Upper lobe of left lung (tissue), 6 donors: ENCODE measurements at regions not wholly inside any gene's neighbourhood (a gene's known extent, or its start where the extent isn't known, plus 50 kb on each side); places are given as distances from the start of the nearest gene placed in this dataset.

ENCODE experiments used
- ATAC-seq, 2 donors: fragments of 200-7000 bp; cut with Tn5 transposase; one replicate each; pipeline ENCODE4 v1.9.1; 2022; ENCODE audit warnings: mild to moderate bottlenecking in 2 of 2, moderate library complexity in 2 of 2; ENCODE audit not compliant: low FRiP score in 2 of 2
- DNase-seq, 2 donors: peaks; one replicate each; pipeline ENCODE4 v3.0.0-alpha.2; 2019 to 2020
- H3K27ac ChIP-seq, 4 donors: fragments of 200-600 bp; sonication (generic); one replicate each; pipeline ENCODE4 v1.5.1; 2016 to 2019
- H3K27me3 ChIP-seq, 4 donors: fragments of 200-600 bp; sonication (generic); one replicate each; pipeline ENCODE4 v1.5.1; 2017 to 2019
- H3K36me3 ChIP-seq, 4 donors: fragments of 200-600 bp; sonication (generic); one replicate each; pipeline ENCODE4 v1.5.1; 2016 to 2019
- H3K4me1 ChIP-seq, 4 donors: fragments of 200-600 bp; sonication (generic); one replicate each; pipeline ENCODE4 v1.5.1; 2018 to 2019
- H3K4me3 ChIP-seq, 4 donors: fragments of 200-600 bp; sonication (generic); one replicate each; pipeline ENCODE4 v1.5.1; 2017 to 2019; ENCODE audit warnings: mild to moderate bottlenecking in 2 of 4, moderate library complexity in 1 of 4
- H3K9me3 ChIP-seq, 4 donors: fragments of 200-600 bp; sonication (generic); one replicate each; pipeline ENCODE4 v1.5.1; 2018 to 2019
- CTCF ChIP-seq, 6 experiments: fragments of 450-650 bp in 4 of 6; fragments of 200-600 bp in 2 of 6; sonication (generic) in 2 of 6; IDR thresholded peaks; one replicate each; pipeline ENCODE4 v1.5.1; 2016 to 2019; ENCODE audit warnings: antibody characterized with exemption in 6 of 6
- EP300 ChIP-seq, 4 donors: sonication (generic); formaldehyde crosslinking; IDR thresholded peaks; one replicate each; pipeline ENCODE4 v1.5.1; 2017; ENCODE audit warnings: antibody characterized with exemption in 4 of 4, control low read depth in 2 of 4
- POLR2A ChIP-seq, 4 donors: fragments of 450-650 bp; IDR thresholded peaks; one replicate each; pipeline ENCODE4 v1.5.1; 2016 to 2017; ENCODE audit warnings: antibody characterized with exemption in 4 of 4, mild to moderate bottlenecking in 2 of 4
- POLR2AphosphoS5 ChIP-seq, 2 donors: sonication (generic); formaldehyde crosslinking; IDR thresholded peaks; one replicate each; pipeline ENCODE4 v1.5.1; 2017; ENCODE audit warnings: antibody characterized with exemption in 2 of 2
- WGBS, 2 donors: methylation state at CpG; one replicate each; pipeline ENCODE4 v1.1.5; 2017 to 2018; 5-methylcytosine and 5-hydroxymethylcytosine counted together
- donor health status: DM: no; HTN: no; CAD: no; lungs with moderate emphysema.
- donor health status: DM: no; HTN: yes; CAD: no; lungs with severe emphysema.

DNA sequence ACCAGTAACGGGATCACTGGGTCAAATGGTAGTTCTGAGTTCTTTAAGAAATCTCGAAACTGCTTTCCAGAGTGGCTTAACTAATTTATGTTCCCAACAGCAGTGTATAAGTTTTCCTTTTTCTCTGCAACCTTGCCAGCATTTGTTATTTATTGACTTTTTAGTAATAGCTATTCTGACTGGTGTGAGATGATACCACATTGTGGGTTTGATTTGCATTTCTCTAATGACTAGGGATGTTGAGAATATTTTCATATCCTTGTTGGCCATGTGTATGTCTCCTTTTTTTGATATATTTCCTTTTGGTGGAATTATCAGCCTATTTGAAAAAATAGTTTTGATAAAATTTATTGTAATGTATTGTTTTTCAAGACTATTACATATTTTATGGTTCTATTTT is 701.2 kb upstream of the FBXO33 start:
- no peak for DNase-seq
- Histone ChIP-seq H3K27me3 (no peaks in the 10 kb centered on the region), H3K9me3 (no peaks in the 10 kb centered on the region), H3K27ac (no peak overlapping the region), H3K36me3 (no peaks in the 10 kb centered on the region), H3K4me1 (no peaks in the 10 kb centered on the region), H3K4me3 (no peak overlapping the region)
- no peak for ATAC-seq
- TF ChIP-seq EP300 (IDR thresholded peaks at IDR 0.05) (no peak), POLR2AphosphoS5 (IDR thresholded peaks at IDR 0.05) (no peak), CTCF (IDR thresholded peaks at IDR 0.05) (no peak), POLR2A (IDR thresholded peaks at IDR 0.05) (no peak)
- 82 to 94% methylated on average over 2 of the region's 2 CpGs for WGBS, 2 donors

- Histone ChIP-seq H3K9me3 (no peaks in the 10 kb centered on the region), H3K4me1 (no peaks in the 10 kb centered on the region), H3K36me3 (no peaks in the 10 kb centered on the region), H3K27ac (no peak overlapping the region), H3K27me3 (no peaks in the 10 kb centered on the region), H3K4me3 (no peak overlapping the region)
- DNase-seq (no peak), ATAC-seq (no peak)
- no peak for TF ChIP-seq CTCF (IDR thresholded peaks at IDR 0.05)
- no peak for TF ChIP-seq POLR2AphosphoS5 (IDR thresholded peaks at IDR 0.05)
- TF ChIP-seq POLR2A (IDR thresholded peaks at IDR 0.05): no peak
- TF ChIP-seq EP300 (IDR thresholded peaks at IDR 0.05): no peak
These were observed 696.9 kb upstream of the FBXO33 start for GRCh38 chr14:40129159-40129558.

DNA sequence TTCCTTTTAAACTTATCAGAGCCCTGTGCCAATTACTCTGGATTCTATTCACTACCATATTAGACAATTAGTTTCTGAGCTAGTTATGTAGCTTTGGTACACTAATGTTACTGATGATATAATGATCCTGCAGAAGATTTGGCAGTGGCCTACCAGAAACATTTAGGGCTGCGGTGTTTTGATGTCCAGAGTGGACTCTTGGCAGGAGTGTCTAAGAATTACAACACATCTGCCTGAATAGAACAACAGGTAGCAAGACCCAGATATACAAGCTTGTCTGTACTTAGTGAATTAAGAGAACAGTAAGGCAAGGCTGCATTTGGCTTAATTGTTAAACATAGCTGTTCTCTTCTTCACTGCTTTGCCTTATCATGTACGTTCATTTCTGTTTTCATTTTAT is 691.6 kb upstream of the FBXO33 start:
- Histone ChIP-seq H3K36me3 (no peaks in the 10 kb centered on the region), H3K4me1 (no peaks in the 10 kb centered on the region), H3K27ac (no peak overlapping the region), H3K27me3 (no peaks in the 10 kb centered on the region), H3K9me3 (no peaks in the 10 kb centered on the region), H3K4me3 (no peak overlapping the region)
- no peak for ATAC-seq
- WGBS, 2 donors: 82 to 89% methylated on average over 2 of the region's 2 CpGs
- TF ChIP-seq CTCF (IDR thresholded peaks at IDR 0.05): no peak
- TF ChIP-seq EP300 (IDR thresholded peaks at IDR 0.05): no peak
- TF ChIP-seq POLR2AphosphoS5 (IDR thresholded peaks at IDR 0.05): no peak
- no peak for TF ChIP-seq POLR2A (IDR thresholded peaks at IDR 0.05)
- no peak for DNase-seq

DNA sequence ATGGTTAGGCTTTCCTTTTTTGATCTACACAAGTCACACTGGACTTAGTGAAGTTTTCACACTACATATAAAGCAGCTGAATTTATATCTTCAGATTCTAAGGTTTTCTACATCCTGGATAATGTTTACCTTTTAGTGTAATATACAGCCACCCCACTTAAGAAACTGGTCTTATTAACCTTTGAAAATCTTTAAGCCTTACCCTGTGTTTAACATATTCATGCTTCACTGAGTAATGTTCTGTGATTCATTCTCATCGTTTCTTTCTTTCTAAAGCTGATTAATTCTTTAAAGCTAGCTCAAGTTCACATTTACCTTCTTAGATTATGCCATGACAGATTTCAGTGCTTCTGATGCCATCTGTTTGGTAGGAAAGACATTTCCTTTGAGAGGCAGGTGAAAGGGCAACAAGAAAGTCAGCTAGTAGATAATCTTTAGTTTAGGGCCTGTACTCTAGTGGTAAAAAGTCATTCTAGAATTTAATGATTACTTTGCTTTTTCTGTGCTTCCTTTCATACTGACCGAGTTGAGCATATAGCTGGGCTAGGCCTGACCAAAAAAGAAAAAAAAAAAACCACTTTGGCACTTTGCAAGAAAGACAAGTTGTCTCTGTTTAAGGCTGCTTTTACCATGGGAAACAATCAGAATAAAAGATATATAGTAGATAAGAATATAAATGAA is 690.9 kb upstream of the FBXO33 start:
- Histone ChIP-seq H3K36me3 (no peaks in the 10 kb centered on the region), H3K27ac (no peak overlapping the region), H3K4me1 (no peaks in the 10 kb centered on the region), H3K4me3 (no peak overlapping the region), H3K9me3 (no peaks in the 10 kb centered on the region), H3K27me3 (no peaks in the 10 kb centered on the region)
- no peak for DNase-seq
- 51 to 55% methylated on average over 2 of the region's 2 CpGs for WGBS, 2 donors
- TF ChIP-seq CTCF (IDR thresholded peaks at IDR 0.05) (no peak), EP300 (IDR thresholded peaks at IDR 0.05) (no peak), POLR2A (IDR thresholded peaks at IDR 0.05) (no peak), POLR2AphosphoS5 (IDR thresholded peaks at IDR 0.05) (no peak)
- no peak for ATAC-seq

- DNase-seq (no peak), ATAC-seq (no peak)
- H3K4me1 ChIP-seq: no peaks in the 10 kb centered on the region
- no peaks in the 10 kb centered on the region for H3K9me3 ChIP-seq
- no peaks in the 10 kb centered on the region for H3K36me3 ChIP-seq
- TF ChIP-seq CTCF (IDR thresholded peaks at IDR 0.05) (no peak), POLR2A (IDR thresholded peaks at IDR 0.05) (no peak), POLR2AphosphoS5 (IDR thresholded peaks at IDR 0.05) (no peak), EP300 (IDR thresholded peaks at IDR 0.05) (no peak)
- H3K27ac ChIP-seq: no peak overlapping the region
- no peaks in the 10 kb centered on the region for H3K27me3 ChIP-seq
- WGBS, 2 donors: 70 to 71% methylated on average over 2 of the region's 2 CpGs
- H3K4me3 ChIP-seq: no peak overlapping the region
These were observed 687.5 kb upstream of the FBXO33 start for GRCh38 chr14:40119765-40120164.
